ENCODE measurements at regions not wholly inside any gene's neighbourhood (a gene's known extent, or its start where the extent isn't known, plus 50 kb on each side); places are given as distances from the start of the nearest gene placed in this dataset.
"Not testable (repeated sequence)": the region's sequence is repeated elsewhere in the genome, so short reads cannot be mapped to it uniquely, and the experiment has no call there.

GRCh38 chr15:70234256-70234905 lies 136.7 kb upstream of the TLE3 start:
- Histone ChIP-seq H3K27ac (no peak overlapping the region), H3K9me3 (no peaks in the 10 kb centered on the region), H3K4me3 (no peak overlapping the region), H3K36me3 (no peaks in the 10 kb centered on the region), H3K27me3 (replicated peaks; ENCODE audit: insufficient read depth) (no peaks in the 10 kb centered on the region), H3K4me1 (replicated peaks) (no peaks in the 10 kb centered on the region)
- WGBS, result 90% methylated on average over 9 of the region's 9 CpGs
- intact Hi-C loops (cut with DNase I), result no loop called here
- TF ChIP-seq POLR2A (IDR thresholded peaks at IDR 0.05) (no peak), CTCF (IDR thresholded peaks at IDR 0.05) (no peak), POLR2AphosphoS5 (IDR thresholded peaks at IDR 0.05) (no peak)
- no peak for DNase-seq (ENCODE audit: low spot score)

GRCh38 chr15:70231484-70231883 lies 133.8 kb upstream of the TLE3 start:
- 96% methylated on average over 1 of the region's 1 CpG for WGBS
- TF ChIP-seq CTCF (IDR thresholded peaks at IDR 0.05), result no peak
- TF ChIP-seq POLR2AphosphoS5 (IDR thresholded peaks at IDR 0.05), result no peak
- no peak for TF ChIP-seq POLR2A (IDR thresholded peaks at IDR 0.05)
- Histone ChIP-seq H3K4me1 (replicated peaks) (no peaks in the 10 kb centered on the region), H3K9me3 (no peaks in the 10 kb centered on the region), H3K27me3 (replicated peaks; ENCODE audit: insufficient read depth) (no peaks in the 10 kb centered on the region), H3K4me3 (no peak overlapping the region), H3K27ac (no peak overlapping the region), H3K36me3 (no peaks in the 10 kb centered on the region)
- intact Hi-C loops (cut with DNase I), result no loop called here
- DNase-seq (ENCODE audit: low spot score), result no peak

GRCh38 chr15:70227918-70228317 lies 130.2 kb upstream of the TLE3 start:
- intact Hi-C loops (cut with DNase I); H3K4me3 ChIP-seq; H3K4me1 ChIP-seq (replicated peaks); DNase-seq (ENCODE audit: low spot score); H3K36me3 ChIP-seq; H3K27me3 ChIP-seq (replicated peaks; ENCODE audit: insufficient read depth); H3K27ac ChIP-seq; H3K9me3 ChIP-seq: not testable (repeated sequence)
- 98% methylated on average over 3 of the region's 3 CpGs for WGBS

- no peak for DNase-seq (ENCODE audit: low spot score)
- no peak overlapping the region for H3K4me3 ChIP-seq
- 100% methylated on average over 1 of the region's 1 CpG for WGBS
- H3K4me1 ChIP-seq (replicated peaks), result no peaks in the 10 kb centered on the region
- TF ChIP-seq POLR2AphosphoS5 (IDR thresholded peaks at IDR 0.05) (no peak), POLR2A (IDR thresholded peaks at IDR 0.05) (no peak), CTCF (IDR thresholded peaks at IDR 0.05) (no peak)
- intact Hi-C loops (cut with DNase I), result no loop called here
- no peaks in the 10 kb centered on the region for H3K27me3 ChIP-seq (replicated peaks; ENCODE audit: insufficient read depth)
- H3K36me3 ChIP-seq, result no peaks in the 10 kb centered on the region
- H3K27ac ChIP-seq, result no peak overlapping the region
- no peaks in the 10 kb centered on the region for H3K9me3 ChIP-seq
Measured at GRCh38 chr15:70227147-70227546, 129.4 kb upstream of the TLE3 start.

DNA sequence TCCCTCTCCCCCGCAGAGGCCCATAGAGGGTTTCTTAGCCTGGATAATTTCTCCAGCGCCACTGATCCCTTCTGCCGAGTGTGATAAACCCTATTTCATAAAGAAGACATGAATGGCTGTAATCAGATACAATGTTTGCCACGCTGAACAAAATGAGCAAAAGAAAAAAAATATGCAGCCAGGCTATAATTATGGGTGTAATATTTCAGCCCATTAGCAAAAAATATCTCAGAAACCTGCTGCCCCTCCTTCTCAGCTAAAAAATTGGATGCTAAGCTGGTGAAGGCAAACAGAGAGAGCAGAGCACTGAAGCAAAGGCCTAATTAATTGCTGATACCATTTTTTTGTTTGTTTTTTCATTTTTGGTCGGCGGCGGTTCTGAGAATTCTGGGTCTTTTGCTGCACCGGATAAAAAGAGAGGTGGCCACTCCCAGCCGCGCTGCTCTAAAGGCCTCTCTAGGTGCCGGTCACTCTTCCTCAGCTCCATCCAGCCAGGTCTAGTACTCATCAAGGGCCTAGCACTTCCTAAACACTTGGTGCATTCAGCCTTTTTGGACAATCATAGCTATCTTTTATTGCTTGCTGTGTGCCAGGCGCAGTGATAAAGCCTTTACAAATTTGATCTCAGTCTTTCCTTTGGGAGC lies 128.7 kb upstream of the TLE3 start:
- H3K4me1 ChIP-seq (replicated peaks), result no peaks in the 10 kb centered on the region
- no peak overlapping the region for H3K27ac ChIP-seq
- no peak for DNase-seq (ENCODE audit: low spot score)
- TF ChIP-seq POLR2A (IDR thresholded peaks at IDR 0.05), result no peak
- TF ChIP-seq CTCF (IDR thresholded peaks at IDR 0.05), result no peak
- intact Hi-C loops (cut with DNase I), result no loop called here
- WGBS, result 89% methylated on average over 12 of the region's 12 CpGs
- no peaks in the 10 kb centered on the region for H3K36me3 ChIP-seq
- no peaks in the 10 kb centered on the region for H3K9me3 ChIP-seq
- no peak overlapping the region for H3K4me3 ChIP-seq
- H3K27me3 ChIP-seq (replicated peaks; ENCODE audit: insufficient read depth), result no peaks in the 10 kb centered on the region

All from prostate gland (tissue), 2 donors.